IMR-90 (cell line): ENCODE measurements at regions not wholly inside any gene's neighbourhood (a gene's known extent, or its start where the extent isn't known, plus 50 kb on each side); places are given as distances from the start of the nearest gene placed in this dataset.

Source experiments
- ATAC-seq: fragments of 200-7000 bp; cut with Tn5 transposase; 2 replicates; pipeline ENCODE4 v1.9.1; 2020; ENCODE audit warnings: low read depth, mild to moderate bottlenecking, moderate library complexity
- BruUV-seq: library from RNA; stranded (reverse); fragments of 400-500 nt; replicated peaks from 2 replicates; lab custom pipeline; 2021; lab: Mats Ljungman, UMichigan
- CTCF ChIA-PET: fragments of 300-600 bp; formaldehyde crosslinking; extraction: SDS; loops from one replicate; lab custom pipeline; 2021; ENCODE audit warnings: antibody characterized with exemption; lab: Yijun Ruan, JAX
- POLR2A ChIA-PET: fragments of 300-600 bp; sonication (Branson Sonifier 250); formaldehyde crosslinking; loops from one replicate; lab custom pipeline; 2022; ENCODE audit warnings: antibody characterized with exemption; ENCODE audit not compliant: unreplicated experiment; lab: Charles Lee
- DNase-seq: peaks from one replicate; pipeline ENCODE4 v3.0.0; 2013
- H2AFZ ChIP-seq: replicated peaks from 2 replicates; pipeline ENCODE3; 2013; ENCODE audit warnings: low read length, mild to moderate bottlenecking; ENCODE audit not compliant: poor library complexity
- H2AK5ac ChIP-seq: 2 replicates; pipeline ENCODE4 v1.6.1; 2013; ENCODE audit warnings: low read depth, low read length, inconsistent platforms
- H2AK9ac ChIP-seq: replicated peaks from 2 replicates; pipeline ENCODE3; 2013; ENCODE audit warnings: mild to moderate bottlenecking, low read depth, low read length, moderate library complexity; ENCODE audit not compliant: poor library complexity
- H2BK120ac ChIP-seq: 2 replicates; pipeline ENCODE4 v1.6.1; 2013; ENCODE audit warnings: low read depth, low read length, inconsistent platforms
- H2BK15ac ChIP-seq: 3 replicates; pipeline ENCODE4 v1.6.1; 2013; ENCODE audit warnings: low read depth, low read length, inconsistent platforms
- H2BK20ac ChIP-seq: 2 replicates; pipeline ENCODE4 v1.6.1; 2013; ENCODE audit warnings: low read depth, mild to moderate bottlenecking, inconsistent platforms, low read length, moderate library complexity
- H2BK5ac ChIP-seq: 2 replicates; pipeline ENCODE4 v1.6.1; 2013; ENCODE audit warnings: mild to moderate bottlenecking, low read depth, low read length, inconsistent platforms; ENCODE audit not compliant: poor library complexity, severe bottlenecking
- H3K14ac ChIP-seq: replicated peaks from 2 replicates; pipeline ENCODE4 v1.6.1; 2013; ENCODE audit warnings: low read depth, low read length, inconsistent platforms
- H3K18ac ChIP-seq: 2 replicates; pipeline ENCODE4 v1.6.1; 2013; ENCODE audit warnings: low read depth, low read length, control low read depth
- H3K23ac ChIP-seq: 2 replicates; pipeline ENCODE4 v1.6.1; 2013; ENCODE audit warnings: low read depth, low read length, inconsistent platforms
- H3K27ac ChIP-seq: 2 replicates; pipeline ENCODE4 v1.5.1; 2013; ENCODE audit warnings: mild to moderate bottlenecking, control low read depth, low read length; ENCODE audit not compliant: insufficient read depth
- H3K27me3 ChIP-seq: 2 replicates; pipeline ENCODE4 v1.6.1; 2013; ENCODE audit warnings: low read length; ENCODE audit not compliant: control insufficient read depth, insufficient read depth
- H3K36me3 ChIP-seq: 2 replicates; pipeline ENCODE4 v1.6.1; 2013; ENCODE audit warnings: low read length, mixed read lengths; ENCODE audit not compliant: control insufficient read depth, insufficient read depth
- H3K4ac ChIP-seq: 2 replicates; pipeline ENCODE4 v1.6.1; 2013; ENCODE audit warnings: low read depth, low read length, inconsistent platforms
- H3K4me1 ChIP-seq: 2 replicates; pipeline ENCODE4 v1.6.1; 2013; ENCODE audit warnings: low read length, mixed read lengths; ENCODE audit not compliant: control insufficient read depth, insufficient read depth
- H3K4me2 ChIP-seq: 2 replicates; pipeline ENCODE4 v1.6.1; 2013; ENCODE audit warnings: low read depth, mild to moderate bottlenecking, control low read depth, low read length, moderate library complexity
- H3K4me3 ChIP-seq: 2 replicates; pipeline ENCODE4 v1.5.1; 2013; ENCODE audit warnings: low read depth, mild to moderate bottlenecking, control low read depth, low read length, moderate library complexity; ENCODE audit not compliant: insufficient read depth
- H3K56ac ChIP-seq: 2 replicates; pipeline ENCODE4 v1.6.1; 2013; ENCODE audit warnings: low read length, inconsistent platforms; ENCODE audit not compliant: insufficient read depth; ENCODE audit errors: extremely low read depth
- H3K79me1 ChIP-seq, 2 experiments: 2 replicates each; pipeline ENCODE4 v1.6.1; 2013; ENCODE audit warnings: low read length in 2 of 2, inconsistent platforms in 1 of 2, low read depth in 1 of 2
- H3K9ac ChIP-seq: 2 replicates; pipeline ENCODE4 v1.6.1; 2013; ENCODE audit warnings: low read depth, low read length, control low read depth
- H3K9me1 ChIP-seq: 2 replicates; pipeline ENCODE4 v1.6.1; 2013; ENCODE audit warnings: low read length, inconsistent platforms; ENCODE audit not compliant: insufficient read depth
- H3K9me3 ChIP-seq: 2 replicates; pipeline ENCODE4 v1.6.1; 2013; ENCODE audit warnings: low read length; ENCODE audit not compliant: control insufficient read depth, insufficient read depth
- H4K20me1 ChIP-seq: 2 replicates; pipeline ENCODE4 v1.6.1; 2013; ENCODE audit warnings: low read length, inconsistent platforms; ENCODE audit not compliant: insufficient read depth
- H4K5ac ChIP-seq: 2 replicates; pipeline ENCODE4 v1.6.1; 2013; ENCODE audit warnings: mild to moderate bottlenecking, low read depth, low read length, control low read depth
- H4K8ac ChIP-seq, 2 experiments: 2 replicates each; pipeline ENCODE4 v1.6.1; 2013; ENCODE audit warnings: low read depth in 2 of 2, low read length in 2 of 2, control low read depth in 1 of 2, inconsistent platforms in 1 of 2
- H4K91ac ChIP-seq: 2 replicates; pipeline ENCODE4 v1.6.1; 2013; ENCODE audit warnings: low read depth, low read length, inconsistent platforms; ENCODE audit not compliant: insufficient read depth
- BHLHE40 ChIP-seq: fragments of 150-350 bp; IDR thresholded peaks from 2 replicates; pipeline ENCODE4 v1.6.1; 2016; ENCODE audit warnings: mild to moderate bottlenecking, low read depth, low read length
- CEBPB ChIP-seq: IDR thresholded peaks from 2 replicates; pipeline ENCODE4 v1.6.1; 2012; ENCODE audit warnings: low read depth, low read length, improper control_type of control experiment
- CHD1 ChIP-seq: IDR thresholded peaks from 2 replicates; pipeline ENCODE4 v1.6.1; 2012; ENCODE audit warnings: low read depth, low read length, improper control_type of control experiment
- CTCF ChIP-seq: conservative IDR thresholded peaks from 2 replicates; pipeline ENCODE4 v1.5.1; 2012; ENCODE audit warnings: mild to moderate bottlenecking, low read depth, low read length, improper control_type of control experiment
- ELK1 ChIP-seq: fragments of 150-350 bp; IDR thresholded peaks from 2 replicates; pipeline ENCODE4 v1.6.1; 2016; ENCODE audit warnings: low read depth, mild to moderate bottlenecking, low read length, moderate library complexity, borderline replicate concordance
- FOS ChIP-seq: fragments of 150-350 bp; IDR thresholded peaks from 2 replicates; pipeline ENCODE4 v1.6.1; 2016; ENCODE audit warnings: low read depth, low read length
- MAFK ChIP-seq: IDR thresholded peaks from 2 replicates; pipeline ENCODE4 v1.6.1; 2012; ENCODE audit warnings: low read depth, low read length, improper control_type of control experiment
- MAZ ChIP-seq: IDR thresholded peaks from 2 replicates; pipeline ENCODE4 v1.6.1; 2012; ENCODE audit warnings: low read depth, mild to moderate bottlenecking, low read length, improper control_type of control experiment, moderate library complexity, borderline replicate concordance
- MXI1 ChIP-seq: IDR thresholded peaks from 2 replicates; pipeline ENCODE4 v1.6.1; 2012; ENCODE audit warnings: low read depth, mild to moderate bottlenecking, low read length, moderate library complexity, borderline replicate concordance
- NFE2L2 ChIP-seq: fragments of 150-350 bp; IDR thresholded peaks from 2 replicates; pipeline ENCODE4 v1.6.1; 2016; ENCODE audit warnings: low read depth, mild to moderate bottlenecking, low read length
- POLR2A ChIP-seq: IDR thresholded peaks from 2 replicates; pipeline ENCODE4 v1.6.1; 2012; ENCODE audit warnings: mild to moderate bottlenecking, low read depth, low read length
- RAD21 ChIP-seq: IDR thresholded peaks from 2 replicates; pipeline ENCODE4 v1.6.1; 2012; ENCODE audit warnings: low read length, improper control_type of control experiment
- RCOR1 ChIP-seq: IDR thresholded peaks from 2 replicates; pipeline ENCODE4 v1.6.1; 2012; ENCODE audit warnings: mild to moderate bottlenecking, low read length, improper control_type of control experiment; ENCODE audit not compliant: insufficient replicate concordance
- RFX5 ChIP-seq: IDR thresholded peaks from 2 replicates; pipeline ENCODE4 v1.8.0; 2012; ENCODE audit warnings: low read depth, mild to moderate bottlenecking, low read length, moderate library complexity
- SMC3 ChIP-seq: fragments of 150-350 bp; IDR thresholded peaks from 2 replicates; pipeline ENCODE4 v1.6.1; 2016; ENCODE audit warnings: low read depth, mild to moderate bottlenecking, antibody characterized with exemption, low read length, moderate library complexity
- USF2 ChIP-seq: fragments of 150-350 bp; IDR thresholded peaks from 2 replicates; pipeline ENCODE4 v1.6.1; 2017; ENCODE audit warnings: mild to moderate bottlenecking, antibody characterized with exemption, low read length, low read depth
- WGBS, 2 experiments: methylation state at CpG; one replicate each; pipeline versions ENCODE4 v1.1.5 to v1.1.7; 2013; ENCODE audit warnings: missing lambda C conversion rate in 2 of 2; ENCODE audit not compliant: insufficient read length in 1 of 2; ENCODE audit errors: extremely low coverage in 2 of 2; 5-methylcytosine and 5-hydroxymethylcytosine counted together
- dilution Hi-C: fragments of 300-500 bp; cut with HindIII; formaldehyde crosslinking; loops from one replicate; pipeline ENCODE4 v1.14.3; 2018; ENCODE audit warnings: low sequenced_read_pairs; ENCODE audit not compliant: unreplicated experiment
- in situ Hi-C: fragments of 300-500 bp; cut with MboI; formaldehyde crosslinking; loops from 3 replicates; pipeline ENCODE4 v1.14.3; 2019; ENCODE audit warnings: low sequenced_read_pairs, inconsistent platforms, mixed read lengths
- intact Hi-C: fragments of 100-400 bp; cut with micrococcal nuclease; formaldehyde crosslinking; loops from 2 replicates; pipeline ENCODE4 v1.10.0; 2022

GRCh38 chr2:56589194-56589593 is 405.4 kb downstream of the CCDC85A start:
- H3K9me3 ChIP-seq: no peaks in the 10 kb centered on the region; the same call in 1 of the 2 replicates
- ChIA-PET POLR2A (no interaction called here), CTCF (no interaction called here)
- no peaks in the 10 kb centered on the region for H3K9me1 ChIP-seq
- H2BK15ac ChIP-seq: no peak overlapping the region
- no peak overlapping the region for H3K18ac ChIP-seq
- dilution Hi-C loops: no loop called here
- no peak overlapping the region for H3K27ac ChIP-seq
- no TSS peak for BruUV-seq
- H2BK120ac ChIP-seq: no peak overlapping the region
- no peak overlapping the region for H4K8ac ChIP-seq
- no peak overlapping the region for H4K5ac ChIP-seq
- H3K79me1 ChIP-seq: no peaks in the 10 kb centered on the region
- WGBS, 2 experiments: no CpG with 5 or more reads among the region's 1 CpG
- no peak for TF ChIP-seq ELK1
- no peak for TF ChIP-seq RFX5
- TF ChIP-seq USF2: no peak
- TF ChIP-seq RCOR1: no peak
- no peak for TF ChIP-seq CHD1
- TF ChIP-seq BHLHE40: no peak
- no peak for TF ChIP-seq MAFK
- no peak for TF ChIP-seq RAD21
- TF ChIP-seq MXI1: no peak
- TF ChIP-seq SMC3: no peak
- TF ChIP-seq CTCF: no peak
- no peak for TF ChIP-seq FOS
- TF ChIP-seq CEBPB: no peak
- TF ChIP-seq MAZ: no peak
- no peak for TF ChIP-seq POLR2A
- no peak for TF ChIP-seq NFE2L2
- H4K91ac ChIP-seq: no peak overlapping the region
- intact Hi-C loops: no loop called here
- H3K4me1 ChIP-seq: no peaks in the 10 kb centered on the region
- H2AK9ac ChIP-seq: no peak overlapping the region
- no peak overlapping the region for H3K23ac ChIP-seq
- H2BK5ac ChIP-seq: no peak overlapping the region
- DNase-seq: no peak
- no peak overlapping the region for H2AK5ac ChIP-seq
- no peaks in the 10 kb centered on the region for H4K20me1 ChIP-seq
- no peaks in the 10 kb centered on the region for H3K27me3 ChIP-seq
- no peak overlapping the region for H3K4me2 ChIP-seq
- H3K14ac ChIP-seq: no peak overlapping the region
- no peak overlapping the region for H3K56ac ChIP-seq
- H3K4me3 ChIP-seq: no peak overlapping the region
- no peak overlapping the region for H3K4ac ChIP-seq
- no peak overlapping the region for H3K9ac ChIP-seq
- in situ Hi-C loops: no loop called here
- ATAC-seq: no peak
- H2BK20ac ChIP-seq: no peak overlapping the region
- no peaks in the 10 kb centered on the region for H3K36me3 ChIP-seq
- H2AFZ ChIP-seq: no peak overlapping the region
